ENCODE measurements at regions not wholly inside any gene's neighbourhood (a gene's known extent, or its start where the extent isn't known, plus 50 kb on each side); places are given as distances from the start of the nearest gene placed in this dataset.
"Not testable (repeated sequence)": the region's sequence is repeated elsewhere in the genome, so short reads cannot be mapped to it uniquely, and the experiment has no call there.

DNA sequence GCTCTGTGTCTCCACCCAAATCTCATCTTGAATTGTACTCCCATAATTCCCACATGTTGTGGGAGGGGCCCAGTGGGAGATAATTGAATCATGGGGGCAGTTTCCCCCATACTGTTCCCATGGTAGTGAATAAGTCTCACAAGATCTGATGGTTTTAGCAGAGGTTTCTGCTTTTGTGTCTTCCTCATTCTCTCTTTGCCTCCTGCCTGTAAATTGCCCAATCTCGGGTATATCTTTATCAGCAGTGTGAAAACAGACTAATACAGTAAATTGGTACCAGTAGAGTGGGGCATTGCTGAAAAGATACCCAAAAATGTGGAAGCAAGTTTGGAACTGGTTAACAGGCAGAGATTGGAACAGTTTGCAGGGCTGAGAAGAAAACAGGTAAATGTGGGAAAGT is 278.1 kb upstream of the PCDH9 start:
- TF ChIP-seq, protein P1, sequence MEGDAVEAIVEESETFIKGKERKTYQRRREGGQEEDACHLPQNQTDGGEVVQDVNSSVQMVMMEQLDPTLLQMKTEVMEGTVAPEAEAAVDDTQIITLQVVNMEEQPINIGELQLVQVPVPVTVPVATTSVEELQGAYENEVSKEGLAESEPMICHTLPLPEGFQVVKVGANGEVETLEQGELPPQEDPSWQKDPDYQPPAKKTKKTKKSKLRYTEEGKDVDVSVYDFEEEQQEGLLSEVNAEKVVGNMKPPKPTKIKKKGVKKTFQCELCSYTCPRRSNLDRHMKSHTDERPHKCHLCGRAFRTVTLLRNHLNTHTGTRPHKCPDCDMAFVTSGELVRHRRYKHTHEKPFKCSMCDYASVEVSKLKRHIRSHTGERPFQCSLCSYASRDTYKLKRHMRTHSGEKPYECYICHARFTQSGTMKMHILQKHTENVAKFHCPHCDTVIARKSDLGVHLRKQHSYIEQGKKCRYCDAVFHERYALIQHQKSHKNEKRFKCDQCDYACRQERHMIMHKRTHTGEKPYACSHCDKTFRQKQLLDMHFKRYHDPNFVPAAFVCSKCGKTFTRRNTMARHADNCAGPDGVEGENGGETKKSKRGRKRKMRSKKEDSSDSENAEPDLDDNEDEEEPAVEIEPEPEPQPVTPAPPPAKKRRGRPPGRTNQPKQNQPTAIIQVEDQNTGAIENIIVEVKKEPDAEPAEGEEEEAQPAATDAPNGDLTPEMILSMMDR (IDR thresholded peaks at IDR 0.05): not testable (repeated sequence)
- not testable (repeated sequence) for TF ChIP-seq POLR2A, EP300 (IDR thresholded peaks at IDR 0.05)
